Mesenchymal stem cell (in vitro differentiated cells and primary cell): ENCODE measurements at regions not wholly inside any gene's neighbourhood (a gene's known extent, or its start where the extent isn't known, plus 50 kb on each side); places are given as distances from the start of the nearest gene placed in this dataset.

ENCODE experiments used
- DNase-seq: peaks from one replicate; pipeline ENCODE4 v3.0.0-alpha.2; 2013
- H2AFZ ChIP-seq: one replicate; pipeline ENCODE4 v1.6.1; 2013; ENCODE audit warnings: low read depth, mild to moderate bottlenecking, control low read depth, inconsistent platforms, low read length, moderate library complexity
- H2AK5ac ChIP-seq: 2 replicates; pipeline ENCODE4 v1.6.1; 2013; ENCODE audit warnings: low read length, moderate library complexity, mild to moderate bottlenecking, inconsistent platforms; ENCODE audit not compliant: severe bottlenecking
- H2BK120ac ChIP-seq: one replicate; pipeline ENCODE4 v1.6.1; 2013; ENCODE audit warnings: low read depth, mild to moderate bottlenecking, inconsistent platforms, low read length, moderate library complexity
- H2BK12ac ChIP-seq, 2 experiments: one replicate each; pipeline ENCODE4 v1.6.1; 2013; ENCODE audit warnings: inconsistent platforms in 2 of 2, low read length in 2 of 2, mild to moderate bottlenecking in 2 of 2, moderate library complexity in 2 of 2, control low read depth in 1 of 2
- H2BK15ac ChIP-seq: one replicate; pipeline ENCODE4 v1.6.1; 2013; ENCODE audit warnings: mild to moderate bottlenecking, low read depth, inconsistent platforms; ENCODE audit not compliant: poor library complexity, severe bottlenecking
- H2BK5ac ChIP-seq: 2 replicates; pipeline ENCODE4 v1.6.1; 2013; ENCODE audit warnings: low read depth, mild to moderate bottlenecking, low read length, control low read depth, inconsistent platforms; ENCODE audit not compliant: poor library complexity, severe bottlenecking
- H3K14ac ChIP-seq, 2 experiments: one replicate each; pipeline ENCODE4 v1.6.1; 2013; ENCODE audit warnings: inconsistent platforms in 2 of 2, low read length in 2 of 2, control low read depth in 1 of 2, mild to moderate bottlenecking in 1 of 2, moderate library complexity in 1 of 2
- H3K18ac ChIP-seq, 2 experiments: one replicate each; pipeline ENCODE4 v1.6.1; 2013; ENCODE audit warnings: inconsistent platforms in 2 of 2, low read length in 2 of 2, control low read depth in 1 of 2, low read depth in 1 of 2, mild to moderate bottlenecking in 1 of 2
- H3K23ac ChIP-seq, 2 experiments: one replicate each; pipeline ENCODE4 v1.6.1; 2013; ENCODE audit warnings: inconsistent platforms in 2 of 2, low read length in 2 of 2, mild to moderate bottlenecking in 2 of 2, moderate library complexity in 2 of 2, control low read depth in 1 of 2
- H3K27ac ChIP-seq: 2 replicates; pipeline ENCODE4 v1.5.1; 2013; ENCODE audit warnings: mild to moderate bottlenecking, moderate library complexity, low read length, control low read depth, inconsistent platforms; ENCODE audit not compliant: poor library complexity, severe bottlenecking
- H3K27me3 ChIP-seq, 2 experiments: 2 replicates each; pipeline versions ENCODE4 v1.6.1 to v1.7.0; 2013; ENCODE audit warnings: low read length in 2 of 2, mild to moderate bottlenecking in 2 of 2, moderate library complexity in 2 of 2, control low read depth in 1 of 2, inconsistent platforms in 1 of 2; ENCODE audit not compliant: control insufficient read depth in 1 of 2, insufficient read depth in 1 of 2
- H3K36me3 ChIP-seq, 2 experiments: 2 replicates each; pipeline versions ENCODE4 v1.6.1 to v1.7.0; 2013; ENCODE audit warnings: low read length in 2 of 2, control low read depth in 1 of 2, inconsistent platforms in 1 of 2, low read depth in 1 of 2, mild to moderate bottlenecking in 1 of 2; ENCODE audit not compliant: insufficient read depth in 2 of 2, control insufficient read depth in 1 of 2
- H3K4ac ChIP-seq, 2 experiments: one replicate each; pipeline ENCODE4 v1.6.1; 2013; ENCODE audit warnings: inconsistent platforms in 2 of 2, low read length in 2 of 2, mild to moderate bottlenecking in 2 of 2, moderate library complexity in 2 of 2, control low read depth in 1 of 2, low read depth in 1 of 2
- H3K4me1 ChIP-seq: 2 replicates; pipeline ENCODE4 v1.6.1; 2013; ENCODE audit warnings: low read depth, low read length, control low read depth; ENCODE audit not compliant: control insufficient read depth, insufficient read depth
- H3K4me2 ChIP-seq: 2 replicates; pipeline ENCODE4 v1.6.1; 2013; ENCODE audit warnings: low read length, mild to moderate bottlenecking, inconsistent platforms; ENCODE audit not compliant: poor library complexity, severe bottlenecking
- H3K4me3 ChIP-seq, 2 experiments: 2 replicates each; pipeline versions ENCODE4 v1.5.1 to v1.7.0; 2013; ENCODE audit warnings: low read length in 2 of 2, mild to moderate bottlenecking in 2 of 2, control low read depth in 1 of 2, low read depth in 1 of 2; ENCODE audit not compliant: insufficient read depth in 1 of 2
- H3K79me1 ChIP-seq: replicated peaks from 2 replicates; pipeline ENCODE4 v1.6.1; 2013; ENCODE audit warnings: mild to moderate bottlenecking, control low read depth, low read length, inconsistent platforms; ENCODE audit not compliant: poor library complexity, severe bottlenecking
- H3K9ac ChIP-seq: 2 replicates; pipeline ENCODE4 v1.7.0; 2013; ENCODE audit warnings: mild to moderate bottlenecking, low read length, moderate library complexity
- H3K9me3 ChIP-seq: 2 replicates; pipeline ENCODE4 v1.7.0; 2013; ENCODE audit warnings: mild to moderate bottlenecking, low read length; ENCODE audit not compliant: control insufficient read depth
- H4K8ac ChIP-seq: one replicate; pipeline ENCODE4 v1.6.1; 2013; ENCODE audit warnings: inconsistent platforms, mild to moderate bottlenecking, low read length, moderate library complexity
- H4K91ac ChIP-seq: one replicate; pipeline ENCODE4 v1.6.1; 2013; ENCODE audit warnings: mild to moderate bottlenecking, low read length, inconsistent platforms
- WGBS: methylation state at CpG from one replicate; pipeline ENCODE4 v1.1.7; 2013; ENCODE audit warnings: mixed read lengths; 5-methylcytosine and 5-hydroxymethylcytosine counted together

DNA sequence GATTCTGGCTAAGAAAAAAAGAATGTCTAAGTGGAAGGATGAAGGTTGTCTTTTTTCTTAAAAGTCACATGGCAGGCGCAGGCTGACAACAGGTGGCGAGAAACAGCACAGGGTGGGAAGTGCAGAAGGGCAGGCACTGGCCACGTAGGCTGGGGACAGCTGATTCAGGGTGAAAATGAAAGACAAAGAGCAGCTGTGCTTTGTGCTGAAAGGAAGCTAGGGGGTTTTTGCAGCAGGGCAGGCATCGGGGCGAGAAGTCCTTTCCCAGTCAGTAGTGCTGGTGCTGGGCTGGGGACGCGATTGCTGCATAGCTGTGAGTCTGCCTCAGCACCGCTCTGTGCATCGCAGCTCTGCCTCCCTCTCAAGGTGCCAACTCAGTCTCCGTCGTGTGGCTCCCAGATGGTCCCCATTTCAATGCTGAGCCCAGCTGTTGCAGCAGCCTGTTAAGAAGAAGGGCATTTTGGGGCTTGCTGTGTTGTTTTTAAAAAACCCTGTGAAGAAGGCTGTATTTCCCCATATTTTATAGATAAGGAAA is 183.1 kb upstream of the CCL2 start:
- Histone ChIP-seq H3K4me3 (no peak overlapping the region), H3K27me3 (no peaks in the 10 kb centered on the region), H3K4me1 (no peaks in the 10 kb centered on the region), H3K18ac (no peak overlapping the region), H2AFZ (no peak overlapping the region), H3K9me3 (peaks cover 3% of the 10 kb centered on the region), H2AK5ac (no peak overlapping the region), H4K8ac (no peak overlapping the region), H3K4me2 (no peak overlapping the region), H3K79me1 (no peaks in the 10 kb centered on the region), H3K36me3 (no peaks in the 10 kb centered on the region), H3K23ac (no peak overlapping the region), H3K4ac (no peak overlapping the region), H4K91ac (no peak overlapping the region), H2BK15ac (no peak overlapping the region), H2BK12ac (no peak overlapping the region), H2BK120ac (no peak overlapping the region), H3K27ac (no peak overlapping the region), H2BK5ac (no peak overlapping the region), H3K14ac (no peak overlapping the region), H3K9ac (no peak overlapping the region)
- 81% methylated on average over 11 of the region's 11 CpGs for WGBS
- no peak for DNase-seq

DNA sequence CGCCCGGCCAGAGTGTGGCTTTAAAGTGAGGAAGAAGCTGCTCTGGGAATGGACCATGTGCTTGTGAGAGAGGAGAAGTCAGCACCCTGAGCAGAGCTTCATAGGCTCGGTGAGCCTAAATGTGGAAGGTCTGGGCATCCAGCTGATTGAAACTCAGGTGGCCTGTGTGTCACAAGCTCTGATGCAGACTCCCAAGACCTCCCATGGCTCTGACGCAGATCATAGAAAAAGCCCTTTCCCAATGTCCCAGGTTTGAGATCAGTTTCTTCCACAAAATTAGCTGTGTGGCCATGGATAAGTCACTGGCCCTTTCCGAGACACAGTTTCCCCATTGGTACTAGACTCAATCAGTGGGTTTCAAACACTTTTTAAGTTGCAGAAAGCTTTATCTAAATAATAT is 180.0 kb upstream of the CCL2 start:
- peaks cover 0 to 20% of the 10 kb centered on the region in 2 experiments for H3K27me3 ChIP-seq
- no peaks in the 10 kb centered on the region for H3K4me1 ChIP-seq
- H2AK5ac ChIP-seq = no peak overlapping the region
- no peaks in the 10 kb centered on the region for H3K36me3 ChIP-seq
- no peak overlapping the region for H3K4me3 ChIP-seq
- H3K79me1 ChIP-seq = no peaks in the 10 kb centered on the region
- H2BK12ac ChIP-seq = no peak overlapping the region
- no peak overlapping the region for H4K8ac ChIP-seq
- H3K9me3 ChIP-seq = peaks cover 3% of the 10 kb centered on the region
- no peak overlapping the region for H3K9ac ChIP-seq
- no peak overlapping the region for H3K23ac ChIP-seq
- H3K4me2 ChIP-seq = no peak overlapping the region
- H3K4ac ChIP-seq = no peak overlapping the region
- no peak overlapping the region for H2AFZ ChIP-seq
- H3K18ac ChIP-seq = no peak overlapping the region
- no peak overlapping the region for H4K91ac ChIP-seq
- no peak overlapping the region for H3K27ac ChIP-seq
- no peak overlapping the region for H3K14ac ChIP-seq
- H2BK15ac ChIP-seq = no peak overlapping the region
- no peak overlapping the region for H2BK120ac ChIP-seq
- DNase-seq = no peak
- 90% methylated on average over 5 of the region's 5 CpGs for WGBS
- H2BK5ac ChIP-seq = no peak overlapping the region

DNA sequence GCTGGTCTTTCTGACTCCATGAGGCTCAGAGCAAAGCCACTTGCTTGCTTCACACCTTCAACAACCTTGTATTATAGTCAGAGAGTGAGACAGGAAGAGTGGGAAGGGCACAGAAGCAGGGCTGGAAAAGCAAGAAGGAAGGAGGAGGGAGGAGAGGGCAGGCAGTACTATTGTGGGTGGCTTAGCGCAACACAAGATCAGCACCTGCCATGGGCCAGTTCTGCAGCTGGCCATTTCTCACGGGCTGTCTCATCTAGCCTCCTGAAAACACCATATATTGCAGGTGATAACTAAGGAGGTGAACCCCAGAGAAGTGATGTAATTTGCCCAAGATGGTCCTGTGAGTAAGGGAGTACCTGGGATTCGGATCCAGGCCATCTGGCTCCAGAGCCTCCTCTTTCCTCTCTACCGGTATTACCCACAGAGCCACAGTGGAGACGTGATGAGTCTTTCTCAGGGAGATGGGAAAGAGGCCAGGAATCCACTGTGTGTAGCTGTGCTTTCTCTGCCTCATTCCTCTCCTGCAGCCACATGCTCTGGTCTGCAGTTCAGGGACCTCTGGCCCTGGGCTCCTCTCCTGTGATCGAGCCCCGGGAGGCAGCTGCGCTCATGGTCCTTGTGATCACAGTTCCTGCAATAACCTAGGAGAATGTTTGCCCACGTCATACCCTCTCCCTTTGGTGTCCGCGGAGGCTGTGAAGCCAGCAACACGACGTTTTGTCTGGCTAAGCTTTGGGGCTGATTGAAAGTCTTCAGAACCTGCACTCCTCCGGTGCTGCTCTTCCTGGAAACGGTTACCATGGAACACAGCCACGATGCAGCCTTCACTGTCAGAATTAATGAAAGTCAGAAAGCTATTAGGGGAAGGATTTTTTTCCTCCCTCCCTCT is 178.1 kb upstream of the CCL2 start:
- no peak overlapping the region for H4K91ac ChIP-seq
- H2AFZ ChIP-seq = no peak overlapping the region
- H2BK12ac ChIP-seq = no peak overlapping the region
- no peak overlapping the region for H3K23ac ChIP-seq
- peaks cover 0 to 27% of the 10 kb centered on the region in 2 experiments for H3K27me3 ChIP-seq
- no peaks in the 10 kb centered on the region for H3K4me1 ChIP-seq
- no peaks in the 10 kb centered on the region for H3K36me3 ChIP-seq
- no peak overlapping the region for H2BK15ac ChIP-seq
- no peak overlapping the region for H3K14ac ChIP-seq
- peaks cover 2% of the 10 kb centered on the region for H3K9me3 ChIP-seq
- no peak overlapping the region for H3K18ac ChIP-seq
- H3K4me3 ChIP-seq = no peak overlapping the region
- H3K4me2 ChIP-seq = no peak overlapping the region
- H3K9ac ChIP-seq = no peak overlapping the region
- no peak overlapping the region for H2BK5ac ChIP-seq
- H3K79me1 ChIP-seq = no peaks in the 10 kb centered on the region
- H3K4ac ChIP-seq = no peak overlapping the region
- H2BK120ac ChIP-seq = no peak overlapping the region
- H3K27ac ChIP-seq = no peak overlapping the region
- no peak overlapping the region for H4K8ac ChIP-seq
- WGBS = 77% methylated on average over 15 of the region's 16 CpGs
- no peak for DNase-seq
- H2AK5ac ChIP-seq = no peak overlapping the region

DNA sequence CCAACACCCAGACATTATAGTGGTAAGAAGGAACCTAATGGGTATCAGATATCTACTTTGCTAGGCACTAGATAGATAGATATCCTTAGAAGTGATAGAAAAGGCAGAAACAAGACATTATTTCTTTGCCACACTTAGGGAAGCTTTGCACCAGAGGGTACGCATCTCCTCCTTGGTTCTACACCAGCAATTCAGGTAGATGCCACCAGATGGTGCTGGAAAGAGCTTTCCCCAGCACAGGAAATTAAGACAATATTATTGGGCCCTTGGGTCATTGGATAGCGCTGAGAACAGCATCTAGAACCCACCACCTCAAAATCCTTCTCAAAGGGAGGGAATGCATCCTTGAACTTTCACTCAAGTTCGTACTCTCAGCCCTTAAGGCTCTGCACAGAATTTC is 173.8 kb upstream of the CCL2 start:
- Histone ChIP-seq H3K36me3 (no peaks in the 10 kb centered on the region), H2AFZ (no peak overlapping the region), H3K9ac (no peak overlapping the region), H4K91ac (no peak overlapping the region), H2BK120ac (no peak overlapping the region), H2BK5ac (no peak overlapping the region), H3K4me1 (no peaks in the 10 kb centered on the region), H2AK5ac (no peak overlapping the region), H3K18ac (no peak overlapping the region), H3K23ac (no peak overlapping the region), H3K14ac (no peak overlapping the region), H2BK12ac (no peak overlapping the region), H3K27ac (no peak overlapping the region), H3K4me2 (no peak overlapping the region), H3K79me1 (no peaks in the 10 kb centered on the region), H4K8ac (no peak overlapping the region), H3K4ac (no peak overlapping the region), H2BK15ac (no peak overlapping the region), H3K4me3 (no peak overlapping the region), H3K27me3 (peaks cover 0 to 27% of the 10 kb centered on the region in 2 experiments), H3K9me3 (no peaks in the 10 kb centered on the region)
- DNase-seq = no peak
- WGBS = 33% methylated on average over 3 of the region's 3 CpGs
